ENCODE measurements at regions not wholly inside any gene's neighbourhood (a gene's known extent, or its start where the extent isn't known, plus 50 kb on each side); places are given as distances from the start of the nearest gene placed in this dataset.
"Not testable (repeated sequence)": the region's sequence is repeated elsewhere in the genome, so short reads cannot be mapped to it uniquely, and the experiment has no call there.

DNA sequence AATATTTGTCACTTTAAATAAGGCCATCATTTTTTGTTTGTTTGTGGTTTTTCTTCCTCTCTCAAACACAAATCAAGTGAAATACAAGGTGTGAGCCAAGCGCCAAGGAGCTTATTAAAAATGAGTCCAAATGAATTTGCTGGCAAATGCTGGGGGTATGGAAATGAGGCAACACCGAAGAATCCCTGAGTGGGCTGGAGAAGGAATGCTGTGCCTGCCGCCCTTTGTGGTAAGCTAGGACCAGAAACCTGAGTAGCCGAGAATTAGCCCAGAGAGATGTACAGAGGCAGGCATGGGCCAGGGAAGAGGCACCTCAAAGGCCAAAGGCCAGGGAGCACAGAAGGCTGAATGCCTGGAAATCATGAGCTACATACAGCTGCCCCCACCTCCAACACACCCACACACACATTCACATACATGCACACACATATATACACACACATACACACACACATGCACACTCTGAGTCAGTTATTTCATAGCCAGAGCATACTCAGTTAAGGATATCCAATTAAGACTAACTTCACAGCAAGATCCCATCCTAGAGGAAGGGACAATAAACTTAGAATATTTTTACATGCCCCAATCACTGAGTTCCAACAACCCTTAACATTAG is 266.1 kb upstream of the DYNLRB2 start:
- POLR2A ChIA-PET: no interaction called here
- Mint-ChIP-seq H3K4me3 (no peak overlapping the region), H3K4me1 (peaks cover 7% of the 10 kb centered on the region), H3K27ac (no peak overlapping the region), H3K36me3 (ENCODE audit: low read depth) (no peaks in the 10 kb centered on the region), H3K9me3 (no peaks in the 10 kb centered on the region), H3K27me3 (peaks cover 4% of the 10 kb centered on the region)
- DNase-seq: no peak
- CTCF ChIA-PET: no interaction called here

DNA sequence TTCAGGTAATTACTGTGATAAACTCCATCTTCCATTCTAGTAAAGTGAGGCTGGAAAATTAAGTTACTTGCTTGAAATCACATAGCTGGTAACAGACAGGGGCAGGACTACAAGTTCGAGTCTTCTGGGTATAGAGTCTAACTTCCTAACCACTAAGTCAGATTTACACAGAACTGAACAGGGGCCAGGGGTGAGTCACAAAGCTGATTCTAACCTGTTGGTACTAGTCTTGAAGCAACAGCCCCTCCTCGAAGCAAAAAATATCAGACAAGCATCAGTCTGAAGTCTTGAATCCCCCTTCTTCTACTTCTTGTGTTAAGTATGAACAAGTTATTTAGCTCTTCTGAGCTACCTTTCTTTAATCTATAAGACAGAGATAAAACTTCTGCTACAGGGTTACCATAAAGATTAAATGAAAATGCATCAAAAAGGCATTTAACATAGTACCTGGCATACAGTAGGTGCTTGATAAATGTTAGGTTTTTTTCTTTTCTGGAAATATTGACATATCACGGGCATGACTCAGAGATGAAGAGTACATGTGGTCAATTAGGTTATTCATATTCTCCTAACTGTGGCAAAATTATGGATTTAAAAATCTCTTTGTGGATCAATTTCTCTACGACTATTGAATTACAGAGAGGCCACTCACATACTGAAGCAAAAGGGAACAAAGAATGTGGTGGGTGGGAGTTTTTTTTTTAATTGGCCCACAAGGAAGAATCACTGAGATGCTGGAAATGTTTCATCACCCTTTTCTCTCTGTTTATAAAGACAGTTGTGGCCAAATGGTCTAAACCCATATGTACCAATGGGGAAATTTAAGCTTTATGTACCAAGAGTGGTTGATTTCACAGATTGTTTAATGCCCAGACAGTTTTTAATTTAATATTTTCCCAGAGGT is 266.9 kb upstream of the DYNLRB2 start:
- H3K36me3 Mint-ChIP-seq (ENCODE audit: low read depth): no peaks in the 10 kb centered on the region
- POLR2A ChIA-PET: no interaction called here
- CTCF ChIA-PET: interaction anchor here (1.1 kb wide), 1 partner anchor 12 kb away, joined by 3 read pairs; no protein-coding TSS in a partner anchor
- no peak overlapping the region for H3K4me3 Mint-ChIP-seq
- no peaks in the 10 kb centered on the region for H3K9me3 Mint-ChIP-seq
- peaks cover 4% of the 10 kb centered on the region for H3K27me3 Mint-ChIP-seq
- DNase-seq: no peak
- no peak overlapping the region for H3K27ac Mint-ChIP-seq
- H3K4me1 Mint-ChIP-seq: peaks cover under 1% of the 10 kb centered on the region

DNA sequence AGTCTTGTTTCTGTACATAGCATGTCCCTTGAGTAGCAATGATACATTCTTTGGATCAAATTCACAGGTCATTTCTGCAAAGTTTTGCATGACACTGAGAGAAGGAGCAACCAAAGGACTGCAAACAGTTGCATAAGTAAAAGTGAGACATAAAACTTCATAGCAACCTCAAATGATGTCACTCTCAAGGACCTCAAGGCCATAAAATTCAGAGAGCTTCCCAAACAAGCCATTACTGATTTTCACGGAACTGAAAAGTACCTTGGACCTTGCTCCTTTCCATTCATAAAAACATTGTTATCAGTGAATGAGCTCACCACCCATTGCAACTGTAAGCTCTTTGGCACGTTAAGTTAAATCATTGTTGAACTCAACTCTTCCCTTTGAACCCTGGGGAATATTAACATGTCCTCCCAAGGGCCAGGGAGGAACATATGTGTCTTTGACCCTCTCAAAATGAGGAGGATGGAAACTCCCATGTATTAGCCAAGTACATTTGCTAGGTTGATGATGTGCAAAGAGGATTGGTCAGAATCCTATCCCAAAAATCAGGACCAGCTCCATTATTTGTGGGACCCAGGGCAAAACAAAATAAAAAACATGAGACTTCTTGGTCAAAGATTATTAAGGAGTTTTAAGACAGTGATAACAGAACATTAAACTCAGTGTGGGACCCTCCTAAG is 275.0 kb upstream of the DYNLRB2 start:
- no peaks in the 10 kb centered on the region for H3K36me3 Mint-ChIP-seq (ENCODE audit: low read depth)
- no peaks in the 10 kb centered on the region for H3K9me3 Mint-ChIP-seq
- no peaks in the 10 kb centered on the region for H3K4me1 Mint-ChIP-seq
- H3K27me3 Mint-ChIP-seq: peaks cover 7% of the 10 kb centered on the region
- CTCF ChIA-PET: no interaction called here
- POLR2A ChIA-PET: no interaction called here
- H3K27ac Mint-ChIP-seq: no peak overlapping the region
- no peak overlapping the region for H3K4me3 Mint-ChIP-seq
- no peak for DNase-seq

DNA sequence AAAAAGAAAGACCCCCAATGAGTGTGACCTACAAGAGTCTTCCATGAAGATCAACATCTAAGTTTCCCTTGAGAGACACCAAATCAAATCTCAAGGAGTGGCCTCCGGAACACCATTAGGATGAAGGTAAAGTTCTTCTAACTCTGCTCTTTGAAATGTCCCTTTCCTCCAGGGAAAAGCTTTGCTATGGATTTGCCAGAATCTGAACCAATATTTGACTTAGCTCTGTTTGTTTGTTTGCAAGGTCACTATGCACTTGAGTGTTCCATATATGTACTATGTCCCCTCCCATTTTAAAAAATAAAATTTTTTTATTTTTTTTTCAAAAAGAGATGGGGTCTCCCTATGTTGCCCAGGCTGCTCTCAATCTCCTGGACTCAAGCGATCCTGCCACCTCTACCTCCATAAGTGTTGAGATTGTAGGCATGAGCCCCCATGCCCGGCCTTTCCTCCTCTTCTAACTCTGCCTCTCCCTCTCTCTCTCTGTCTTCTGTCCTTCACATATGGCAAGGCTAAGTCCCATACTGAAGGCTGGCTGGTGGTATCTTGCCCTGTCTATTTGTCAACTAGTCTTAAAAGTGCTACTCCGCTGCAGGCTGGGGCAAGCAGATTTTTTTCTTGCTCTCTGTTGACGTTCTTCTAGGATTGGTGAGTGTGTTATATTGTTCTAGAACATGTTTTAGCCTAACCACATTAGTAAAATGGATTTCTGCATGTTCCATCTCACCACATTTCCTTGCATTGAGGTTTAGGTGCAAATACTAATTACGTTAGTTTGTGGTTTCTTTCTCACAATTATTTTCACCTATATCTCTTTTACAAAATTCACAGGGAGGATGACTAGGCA is 276.7 kb upstream of the DYNLRB2 start:
- CTCF ChIA-PET: no interaction called here
- no peaks in the 10 kb centered on the region for H3K4me1 Mint-ChIP-seq
- H3K36me3 Mint-ChIP-seq (ENCODE audit: low read depth): no peaks in the 10 kb centered on the region

DNA sequence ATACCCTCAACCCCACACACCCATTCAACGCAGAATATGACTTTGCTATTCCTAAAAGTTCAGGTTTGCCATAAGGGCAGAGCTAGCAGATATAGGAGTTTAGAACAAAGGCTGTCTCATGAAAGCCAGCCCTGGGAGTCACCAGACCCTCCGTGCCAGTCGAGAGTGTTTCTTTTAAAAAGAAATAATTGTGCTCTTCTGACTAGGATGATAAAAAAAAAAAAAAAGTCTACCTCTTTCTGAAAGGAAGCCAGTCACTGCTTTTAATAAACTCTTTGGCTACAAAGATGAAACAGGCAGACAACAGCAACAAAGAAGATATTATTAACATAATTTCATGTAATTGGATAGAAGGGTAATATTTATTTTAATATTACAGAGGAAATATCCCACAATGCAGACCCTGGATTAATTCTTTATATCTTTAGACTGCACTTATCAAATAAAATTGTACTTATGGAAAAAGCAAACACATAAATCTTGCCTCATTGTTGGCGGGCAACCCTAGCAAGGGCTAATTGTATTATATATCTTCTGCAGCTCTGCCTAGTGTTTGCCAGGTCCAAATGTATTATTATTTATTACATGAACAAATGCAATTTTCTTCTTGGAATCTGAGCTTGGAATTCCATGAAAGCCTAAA is 277.5 kb upstream of the DYNLRB2 start:
- CTCF ChIA-PET: no interaction called here

More for the DNA sequence above, 276.7 kb upstream of the DYNLRB2 start:
- Mint-ChIP-seq H3K27me3 (peaks cover 7% of the 10 kb centered on the region), H3K27ac (no peak overlapping the region), H3K9me3 (no peaks in the 10 kb centered on the region), H3K4me3 (no peak overlapping the region)
- DNase-seq: no peak
- POLR2A ChIA-PET: no interaction called here

DNA sequence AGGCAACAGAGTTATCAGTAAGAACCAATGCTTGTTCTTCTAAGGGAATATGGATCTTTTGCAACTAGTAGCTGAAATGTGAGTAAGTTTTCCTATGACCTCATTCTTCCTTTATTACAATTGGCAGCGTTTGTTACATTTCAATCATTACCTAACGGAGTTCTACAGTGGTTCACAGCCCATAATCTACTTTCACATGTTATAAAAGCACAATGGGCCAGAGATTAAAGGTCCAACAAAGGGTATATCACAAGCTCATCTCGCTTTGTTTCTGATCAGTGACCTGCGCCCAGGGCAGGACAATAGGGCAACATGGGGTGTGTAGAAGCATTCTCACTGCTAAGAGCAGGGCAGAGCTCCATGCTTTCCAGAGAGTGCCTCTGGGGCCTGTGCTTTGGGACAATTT is 279.9 kb upstream of the DYNLRB2 start:
- DNase-seq: no peak
- Mint-ChIP-seq H3K9me3 (no peaks in the 10 kb centered on the region), H3K36me3 (ENCODE audit: low read depth) (no peaks in the 10 kb centered on the region), H3K27me3 (peaks cover 5% of the 10 kb centered on the region), H3K27ac (no peak overlapping the region), H3K4me3 (no peak overlapping the region), H3K4me1 (no peaks in the 10 kb centered on the region)
- CTCF ChIA-PET: interaction anchor here (0.9 to 1.2 kb wide), 2 partner anchors 12 to 25 kb away, joined by 3 read pairs; no protein-coding TSS in a partner anchor
- POLR2A ChIA-PET: no interaction called here

More for the DNA sequence above, 277.5 kb upstream of the DYNLRB2 start:
- Mint-ChIP-seq H3K9me3 (no peaks in the 10 kb centered on the region), H3K4me3 (no peak overlapping the region), H3K27me3 (peaks cover 7% of the 10 kb centered on the region), H3K4me1 (no peaks in the 10 kb centered on the region), H3K36me3 (ENCODE audit: low read depth) (no peaks in the 10 kb centered on the region), H3K27ac (no peak overlapping the region)
- no peak for DNase-seq
- POLR2A ChIA-PET: no interaction called here

DNA sequence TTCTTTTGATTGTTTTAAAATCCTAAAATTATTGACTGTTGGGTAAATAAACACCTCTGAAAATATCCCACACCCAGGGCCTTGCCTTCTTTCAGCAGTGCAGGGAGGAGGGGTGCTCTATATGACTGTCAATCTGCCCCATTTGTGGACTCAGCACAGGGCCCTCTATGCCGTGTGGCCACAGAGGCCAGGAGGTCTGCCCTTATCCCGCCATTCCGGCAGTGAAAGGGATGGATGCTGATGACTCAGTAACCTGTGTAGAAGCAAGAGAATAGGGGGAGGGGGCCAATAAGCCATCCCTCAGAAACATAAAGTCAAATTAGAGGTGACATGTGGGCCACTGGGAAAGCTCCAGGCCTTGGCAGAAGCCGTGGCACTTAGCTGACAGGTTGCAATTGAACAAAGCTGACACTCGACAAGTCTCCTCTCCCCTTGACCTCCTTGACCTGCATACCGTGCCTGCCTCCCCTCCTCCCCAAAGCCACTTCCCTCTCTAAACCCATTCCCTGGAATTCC is 281.4 kb upstream of the DYNLRB2 start:
- no peaks in the 10 kb centered on the region for H3K36me3 Mint-ChIP-seq (ENCODE audit: low read depth)
- no peak overlapping the region for H3K4me3 Mint-ChIP-seq
- H3K9me3 Mint-ChIP-seq: no peaks in the 10 kb centered on the region
- no peak overlapping the region for H3K27ac Mint-ChIP-seq
- H3K4me1 Mint-ChIP-seq: no peaks in the 10 kb centered on the region
- CTCF ChIA-PET: interaction anchor here (1.2 kb wide), 1 partner anchor 24 kb away, joined by 3 read pairs; no protein-coding TSS in a partner anchor
- DNase-seq: no peak
- POLR2A ChIA-PET: no interaction called here
- H3K27me3 Mint-ChIP-seq: no peaks in the 10 kb centered on the region

DNA sequence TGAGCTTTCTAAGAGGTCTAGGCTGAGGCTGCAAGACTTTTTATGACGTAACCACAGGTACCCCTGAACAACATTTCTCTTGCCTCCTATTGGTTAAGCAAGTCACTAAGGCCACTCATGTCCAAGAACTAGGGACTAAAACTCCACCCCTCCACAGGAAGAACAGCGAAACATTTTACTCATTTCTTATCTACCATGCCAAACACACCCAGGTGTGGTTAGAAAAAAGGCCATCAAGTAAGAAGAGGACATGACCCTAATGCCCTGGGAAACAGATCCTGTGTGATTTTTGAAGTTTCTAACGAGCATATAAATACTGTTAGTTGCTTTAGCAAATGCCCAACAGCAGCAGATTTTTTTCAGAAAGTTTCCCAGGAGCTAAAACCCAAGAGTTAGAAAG is 282.4 kb upstream of the DYNLRB2 start:
- H3K36me3 Mint-ChIP-seq (ENCODE audit: low read depth): no peaks in the 10 kb centered on the region
- H3K9me3 Mint-ChIP-seq: no peaks in the 10 kb centered on the region
- H3K4me3 Mint-ChIP-seq: no peak overlapping the region
- ChIA-PET POLR2A (no interaction called here), CTCF (no interaction called here)
- no peaks in the 10 kb centered on the region for H3K27me3 Mint-ChIP-seq
- DNase-seq: no peak
- no peak overlapping the region for H3K27ac Mint-ChIP-seq
- H3K4me1 Mint-ChIP-seq: no peaks in the 10 kb centered on the region

DNA sequence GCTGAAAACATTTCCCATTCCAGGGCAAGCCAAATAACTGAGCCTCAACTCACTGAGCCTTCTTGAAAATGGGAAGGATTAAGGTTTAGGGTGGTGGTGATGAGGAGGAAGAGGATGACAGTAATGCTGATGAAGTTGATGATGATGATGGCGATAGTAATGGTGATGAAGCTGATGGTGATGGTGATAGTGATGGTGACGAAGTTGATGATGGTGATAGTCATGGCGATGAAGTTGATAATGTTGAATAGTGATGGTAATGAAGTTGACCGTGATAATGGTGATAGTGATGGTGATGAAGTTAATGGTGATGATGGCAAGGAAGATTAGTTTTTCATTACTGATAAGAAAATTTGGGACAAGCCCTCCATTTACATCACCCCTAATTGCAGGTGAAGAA is 285.8 kb upstream of the DYNLRB2 start:
- Mint-ChIP-seq H3K9me3 (no peaks in the 10 kb centered on the region), H3K27ac (no peak overlapping the region), H3K4me1 (no peaks in the 10 kb centered on the region), H3K36me3 (ENCODE audit: low read depth) (no peaks in the 10 kb centered on the region), H3K27me3 (no peaks in the 10 kb centered on the region), H3K4me3 (no peak overlapping the region)
- ChIA-PET POLR2A (no interaction called here), CTCF (no interaction called here)
- no peak for DNase-seq

DNA sequence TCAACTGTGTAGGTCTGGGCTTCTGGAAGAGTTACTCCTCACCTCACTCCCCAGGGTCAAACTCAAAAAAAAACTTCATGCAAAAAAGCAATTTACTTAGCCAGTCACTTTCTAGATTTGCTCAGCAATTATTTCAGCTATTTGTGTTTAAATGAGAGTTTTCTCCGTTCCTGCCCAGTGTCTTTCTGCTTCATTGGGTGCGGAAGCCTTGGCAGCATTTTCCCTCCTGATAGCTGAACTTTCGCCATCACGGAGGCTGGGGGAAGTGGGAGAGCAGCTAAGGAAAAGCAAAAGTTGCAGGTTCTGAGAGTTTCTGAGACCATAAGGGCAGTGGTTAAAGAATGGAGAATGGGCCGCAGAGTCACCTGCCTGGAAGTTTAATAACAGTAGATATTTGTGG is 287.1 kb upstream of the DYNLRB2 start:
- no peak overlapping the region for H3K4me3 Mint-ChIP-seq
- no peaks in the 10 kb centered on the region for H3K4me1 Mint-ChIP-seq
- peaks cover 2% of the 10 kb centered on the region for H3K27me3 Mint-ChIP-seq
- ChIA-PET CTCF (interaction anchor here (0.6 kb wide), 1 partner anchor 1993 kb away, joined by 3 read pairs; no protein-coding TSS in a partner anchor), POLR2A (no interaction called here)
- no peaks in the 10 kb centered on the region for H3K36me3 Mint-ChIP-seq (ENCODE audit: low read depth)
- no peak overlapping the region for H3K27ac Mint-ChIP-seq
- DNase-seq: no peak
- no peaks in the 10 kb centered on the region for H3K9me3 Mint-ChIP-seq

DNA sequence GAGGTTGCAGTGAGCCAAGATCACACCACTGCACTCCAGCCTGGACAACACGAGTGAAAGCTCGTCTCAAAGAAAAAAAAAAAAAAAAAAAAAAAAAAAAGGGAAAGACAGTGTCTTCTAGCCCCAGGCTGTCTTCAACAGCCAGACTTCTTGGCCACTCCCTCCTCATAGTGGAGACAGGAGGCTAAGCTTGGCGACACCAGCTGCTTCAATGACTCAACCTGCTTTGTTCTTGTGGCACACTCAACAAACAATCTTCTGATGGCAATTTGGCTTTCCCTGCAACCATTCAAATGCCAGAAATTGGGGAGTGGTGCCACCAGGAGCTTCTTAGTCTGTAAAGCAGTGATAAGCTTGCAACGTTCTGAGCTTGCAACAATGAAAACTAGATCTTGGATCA is 290.4 kb upstream of the DYNLRB2 start:
- DNase-seq: no peak
- H3K4me1 Mint-ChIP-seq: no peaks in the 10 kb centered on the region
- no peak overlapping the region for H3K27ac Mint-ChIP-seq
- no peaks in the 10 kb centered on the region for H3K9me3 Mint-ChIP-seq
- H3K36me3 Mint-ChIP-seq (ENCODE audit: low read depth): no peaks in the 10 kb centered on the region
- H3K4me3 Mint-ChIP-seq: no peak overlapping the region
- peaks cover 2% of the 10 kb centered on the region for H3K27me3 Mint-ChIP-seq
- POLR2A ChIA-PET: no interaction called here
- CTCF ChIA-PET: no interaction called here

DNA sequence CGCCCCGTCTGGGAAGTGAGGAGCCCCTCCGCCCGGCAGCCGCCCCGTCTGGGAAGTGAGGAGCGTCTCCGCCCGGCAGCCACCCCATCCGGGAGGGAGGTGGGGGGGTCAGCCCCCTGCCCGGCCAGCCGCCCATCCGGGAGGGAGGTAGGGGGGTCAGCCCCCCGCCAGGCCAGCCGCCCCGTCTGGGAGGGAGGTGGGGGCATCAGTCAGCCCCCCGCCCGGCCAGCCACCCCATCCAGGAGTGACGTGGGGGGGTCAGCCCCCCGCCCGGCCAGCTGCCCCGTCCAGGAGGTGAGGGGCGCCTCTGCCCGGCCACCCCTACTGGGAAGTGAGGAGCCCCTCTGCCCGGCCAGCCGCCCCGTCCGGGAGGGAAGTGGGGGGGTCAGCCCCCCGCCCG is 297.5 kb upstream of the DYNLRB2 start:
- DNase-seq; CTCF ChIA-PET; H3K9me3 Mint-ChIP-seq; H3K4me1 Mint-ChIP-seq; POLR2A ChIA-PET; H3K36me3 Mint-ChIP-seq (ENCODE audit: low read depth); H3K27ac Mint-ChIP-seq; H3K27me3 Mint-ChIP-seq; H3K4me3 Mint-ChIP-seq: not testable (repeated sequence)
